GM19043 (cell line): ENCODE measurements at regions not wholly inside any gene's neighbourhood (a gene's known extent, or its start where the extent isn't known, plus 50 kb on each side); places are given as distances from the start of the nearest gene placed in this dataset.
"Not testable (repeated sequence)": the region's sequence is repeated elsewhere in the genome, so short reads cannot be mapped to it uniquely, and the experiment has no call there.

Experiments used
- ATAC-seq: cut with Tn5 transposase; IDR thresholded peaks from one replicate; pipeline ENCODE4 v1.9.1; 2021; ENCODE audit warnings: low read depth; ENCODE audit not compliant: unreplicated experiment

- ATAC-seq, result no peak
Observed at GRCh38 chr6:137653706-137654059, 159.5 kb upstream of the OLIG3 start.

GRCh38 chr6:137654365-137654981 is 160.3 kb upstream of the OLIG3 start:
- no peak for ATAC-seq

DNA sequence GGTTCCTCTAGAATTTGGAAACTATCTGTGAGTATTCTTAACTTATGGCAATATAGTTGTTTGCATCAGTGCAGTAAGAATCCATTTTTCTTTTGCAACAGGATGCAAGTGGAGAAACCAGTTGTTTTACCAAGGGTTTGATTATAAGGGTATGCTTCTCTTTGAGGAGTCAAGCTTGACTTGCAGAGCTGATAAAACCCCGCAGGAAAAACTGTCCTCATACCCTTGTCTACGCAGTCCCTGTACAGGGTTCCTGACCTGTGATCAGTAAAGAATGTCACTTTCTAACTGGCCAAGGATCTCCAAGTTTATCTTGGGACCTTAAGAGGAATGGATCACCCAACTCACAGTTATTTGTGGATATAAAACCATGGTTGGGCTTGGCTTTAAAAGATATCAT is 161.1 kb upstream of the OLIG3 start:
- ATAC-seq, result no peak

DNA sequence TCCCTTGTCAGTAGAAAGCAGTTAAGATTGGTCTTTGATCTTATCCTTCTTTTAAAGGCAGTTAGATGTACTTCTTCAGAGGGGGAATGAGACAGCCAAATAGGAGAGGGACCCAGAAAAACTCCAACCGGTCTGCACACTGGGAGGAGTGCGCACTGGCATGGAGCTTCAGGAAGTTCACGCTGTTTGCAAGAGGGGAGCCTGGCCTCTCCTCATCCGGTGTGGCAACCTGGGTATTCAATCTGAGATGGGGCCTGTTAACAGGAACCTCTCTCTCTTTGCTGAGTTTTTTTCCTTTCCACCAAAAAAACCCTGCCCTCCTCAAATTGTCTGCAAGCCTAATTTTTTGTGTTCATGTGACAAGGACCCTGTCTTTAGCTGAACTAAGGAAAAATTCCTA is 162.5 kb upstream of the OLIG3 start:
- ATAC-seq, result no peak

DNA sequence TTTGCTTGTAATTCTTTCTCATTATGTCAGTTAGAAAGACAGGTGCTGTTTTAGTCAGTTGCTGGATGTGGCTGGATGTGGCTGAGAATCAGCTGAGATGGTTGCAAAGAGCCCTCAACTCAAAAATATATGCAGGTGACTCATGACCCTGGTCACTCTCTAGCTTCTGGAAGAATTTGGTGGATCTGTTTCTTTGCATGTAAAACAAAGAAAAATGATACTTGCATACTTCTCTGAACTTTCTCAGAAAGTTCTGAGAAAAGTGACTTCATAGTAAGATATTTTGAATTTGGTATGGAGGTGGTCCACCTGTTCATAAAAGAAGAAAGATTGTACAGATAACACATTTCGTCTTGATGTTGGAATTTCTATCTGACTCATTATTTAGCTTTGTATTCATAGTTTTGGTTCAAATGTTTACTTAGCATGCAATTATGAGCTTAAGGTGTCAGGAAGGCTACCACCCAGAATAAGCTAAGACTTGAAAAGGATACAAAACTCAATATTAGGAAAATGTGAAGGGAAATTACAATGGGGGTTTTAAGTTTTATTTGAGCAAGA is 163.2 kb upstream of the OLIG3 start:
- no peak for ATAC-seq

- ATAC-seq, result no peak
Observed at GRCh38 chr6:137658287-137658686, 164.1 kb upstream of the OLIG3 start.

DNA sequence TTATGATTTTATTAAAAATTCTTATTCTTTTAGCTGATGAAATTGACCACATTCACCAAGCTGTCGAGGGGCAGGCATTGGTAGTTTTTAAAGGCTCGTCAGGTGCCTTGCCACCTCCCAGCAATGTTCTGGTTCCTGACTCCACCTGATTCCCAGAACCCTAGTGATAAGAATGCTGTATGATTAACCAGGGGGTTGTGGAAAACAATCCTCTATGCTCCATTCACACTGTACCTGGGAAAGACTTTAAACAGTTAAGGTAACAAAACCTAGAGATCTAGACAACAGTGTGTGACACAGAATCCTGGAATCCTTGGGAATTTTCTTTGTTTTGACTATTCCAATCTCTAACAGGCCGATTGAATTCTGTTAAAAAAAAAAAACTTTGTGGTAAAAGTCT is 165.7 kb upstream of the OLIG3 start:
- ATAC-seq, result no peak

DNA sequence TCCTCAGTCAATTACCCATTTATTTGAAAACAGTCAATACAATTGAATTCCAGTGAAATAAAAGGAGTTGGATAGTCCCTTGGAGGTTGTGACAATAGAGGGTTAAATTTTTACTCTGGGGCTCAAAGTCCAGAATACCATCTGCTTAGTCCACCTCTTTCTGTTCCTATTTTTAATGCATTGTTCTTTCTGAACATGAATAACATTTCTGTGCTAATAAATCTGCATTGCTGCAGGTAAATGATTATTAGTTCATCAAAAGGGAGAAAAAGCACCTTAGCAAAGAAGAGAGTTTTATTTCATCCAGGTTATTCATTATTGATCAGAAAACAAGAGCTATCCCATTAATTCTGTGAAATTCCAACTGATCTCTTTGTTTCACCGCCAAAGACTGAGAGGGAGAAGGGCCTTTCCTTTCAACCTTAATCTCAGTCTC is 166.1 kb upstream of the OLIG3 start:
- no peak for ATAC-seq

- no peak for ATAC-seq
Observed at GRCh38 chr6:137661601-137662000, 167.4 kb upstream of the OLIG3 start.

DNA sequence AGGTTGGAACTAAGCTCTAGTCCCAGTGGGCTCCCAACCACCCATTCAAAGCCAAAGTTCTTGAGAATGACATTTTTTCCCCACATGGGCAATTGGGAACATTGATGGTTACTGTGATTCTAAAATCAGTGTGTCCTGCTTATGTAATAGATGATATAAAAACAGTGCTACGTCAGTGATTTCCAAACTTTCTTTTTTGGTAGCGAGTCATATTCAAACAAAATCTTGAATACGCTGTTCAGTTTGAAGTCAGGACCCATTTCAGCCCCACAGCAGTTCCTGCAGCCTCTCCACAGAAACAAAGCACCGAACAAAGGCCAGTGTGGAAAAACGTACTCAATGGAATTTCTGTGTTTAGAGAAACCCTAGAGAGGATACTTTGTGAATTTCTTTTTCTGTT is 170.0 kb upstream of the OLIG3 start:
- no peak for ATAC-seq

- no peak for ATAC-seq
Observed at GRCh38 chr6:137665342-137665934, 171.2 kb upstream of the OLIG3 start.

DNA sequence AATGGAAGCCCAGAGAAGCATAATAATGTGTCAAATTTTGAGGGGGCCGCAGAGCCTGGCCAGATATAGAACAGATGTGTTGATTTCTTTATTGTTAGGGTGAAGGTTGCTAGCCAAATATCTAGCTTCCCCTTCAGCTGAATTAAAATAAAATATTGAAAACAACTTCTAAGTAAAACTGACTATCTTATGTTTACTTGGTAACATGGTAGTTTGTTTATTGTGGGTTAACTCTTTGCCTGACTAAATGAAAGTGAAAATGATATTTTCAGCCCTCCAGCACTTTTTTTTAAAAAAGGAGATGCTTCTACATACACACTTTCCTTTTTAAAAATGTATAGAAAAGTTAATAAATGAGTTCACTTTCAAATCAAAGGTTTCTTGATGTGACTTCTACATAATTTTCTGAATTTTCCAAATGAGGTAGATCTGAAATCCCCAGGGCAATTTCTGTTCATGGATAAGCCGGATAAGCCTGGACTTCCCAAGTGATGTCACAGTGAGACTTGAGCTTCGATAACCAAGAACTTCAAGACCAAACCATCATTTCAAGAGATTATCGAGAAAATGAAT is 172.1 kb upstream of the OLIG3 start:
- ATAC-seq, result no peak

- ATAC-seq, result no peak
Observed at GRCh38 chr6:137673603-137674002, 179.4 kb upstream of the OLIG3 start.

DNA sequence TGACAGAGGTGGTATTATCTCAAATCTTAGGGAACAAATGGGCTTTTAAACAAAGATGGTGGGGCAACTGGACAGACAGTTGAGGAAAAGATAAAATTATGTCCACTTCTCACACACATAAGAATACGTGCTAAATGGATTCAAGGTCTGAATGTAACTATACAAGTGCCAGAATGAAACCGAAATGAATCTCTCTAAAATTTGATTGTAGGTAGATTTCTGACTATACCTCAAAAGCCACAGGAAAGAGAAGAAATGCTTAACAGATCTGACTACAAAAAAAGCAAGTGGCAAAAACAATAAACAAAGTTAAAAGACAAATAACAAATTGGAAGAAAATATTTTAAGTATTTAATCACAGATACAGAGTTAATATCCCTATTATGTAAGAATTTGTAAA is 182.7 kb upstream of the OLIG3 start:
- ATAC-seq, result no peak

DNA sequence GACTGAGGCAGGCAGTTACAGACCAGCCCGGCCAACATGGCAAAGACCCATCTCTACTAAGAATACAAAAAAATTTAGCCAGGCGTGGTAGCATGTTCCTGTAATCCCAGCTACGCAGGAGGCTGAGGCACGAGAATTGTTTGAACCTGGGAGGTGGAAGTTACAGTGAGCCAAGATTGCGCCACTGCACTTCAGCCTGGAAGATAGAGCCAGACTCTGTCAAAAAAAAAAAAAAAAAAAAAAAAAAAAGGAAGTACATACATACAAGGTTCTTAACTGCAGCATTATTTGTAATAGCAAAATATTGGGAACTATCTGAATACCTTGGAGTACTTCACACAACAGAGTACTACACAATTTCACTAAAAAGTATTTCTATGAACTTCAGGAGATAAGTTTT is 183.5 kb upstream of the OLIG3 start:
- no peak for ATAC-seq

DNA sequence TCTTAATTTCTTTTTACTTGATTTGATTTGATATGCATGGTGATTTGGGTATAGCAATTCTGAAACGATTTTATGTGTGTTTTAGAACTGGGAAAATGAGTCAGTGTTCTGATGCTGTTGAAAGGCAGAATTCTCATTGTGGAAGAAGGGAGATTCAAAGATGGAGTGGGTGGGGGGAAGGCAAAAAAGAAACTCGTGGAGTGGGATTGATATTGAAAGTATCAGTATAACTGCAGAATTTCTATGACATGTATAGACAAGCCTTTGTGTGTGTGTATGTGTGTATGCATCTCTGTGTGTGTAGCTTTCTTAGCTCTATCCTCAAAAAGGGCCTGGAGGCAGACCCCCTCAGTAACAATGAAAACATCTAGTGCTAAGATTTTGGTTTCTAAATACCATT is 184.3 kb upstream of the OLIG3 start:
- ATAC-seq, result no peak

GRCh38 chr6:137680705-137681346 is 186.2 kb upstream of the TNFAIP3 start:
- no peak for ATAC-seq

GRCh38 chr6:137681445-137682009 is 185.5 kb upstream of the TNFAIP3 start:
- no peak for ATAC-seq

DNA sequence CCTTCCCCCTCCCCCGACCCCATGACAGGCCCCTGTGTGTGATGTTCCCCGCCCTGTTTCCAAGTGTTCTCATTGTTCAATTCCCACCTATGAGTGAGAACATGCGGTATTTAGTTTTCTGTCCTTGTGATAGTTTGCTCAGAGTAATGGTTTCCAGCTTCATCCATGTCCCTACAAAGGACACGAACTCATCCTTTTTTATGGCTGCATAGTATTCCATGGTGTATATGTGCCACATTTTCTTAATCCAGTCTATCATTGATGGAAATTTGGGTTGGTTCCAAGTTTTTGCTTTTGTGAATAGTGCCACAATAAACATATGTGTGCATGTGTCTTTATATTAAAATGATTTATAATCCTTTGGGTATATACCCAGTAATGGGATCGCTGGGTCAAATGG is 184.4 kb upstream of the TNFAIP3 start:
- ATAC-seq, result not testable (repeated sequence)

DNA sequence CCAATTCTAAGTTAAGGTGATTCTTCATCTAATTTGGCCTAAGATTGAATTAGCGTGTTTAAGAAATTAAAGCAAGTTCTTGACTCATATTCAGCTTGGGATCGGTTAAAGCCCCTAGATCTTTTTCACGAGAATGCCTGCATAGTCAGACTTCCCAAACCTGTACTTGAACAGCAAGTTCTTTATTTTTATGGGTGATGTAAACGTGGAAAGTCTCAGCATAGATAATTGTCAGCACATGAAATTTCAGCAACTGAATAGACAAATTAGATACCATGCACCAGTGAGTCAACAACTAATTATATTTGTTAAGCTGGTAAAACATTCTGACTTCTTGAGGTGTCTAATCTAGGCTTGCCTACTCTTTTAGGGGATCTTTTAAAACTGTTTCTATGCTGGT is 183.1 kb upstream of the TNFAIP3 start:
- no peak for ATAC-seq

DNA sequence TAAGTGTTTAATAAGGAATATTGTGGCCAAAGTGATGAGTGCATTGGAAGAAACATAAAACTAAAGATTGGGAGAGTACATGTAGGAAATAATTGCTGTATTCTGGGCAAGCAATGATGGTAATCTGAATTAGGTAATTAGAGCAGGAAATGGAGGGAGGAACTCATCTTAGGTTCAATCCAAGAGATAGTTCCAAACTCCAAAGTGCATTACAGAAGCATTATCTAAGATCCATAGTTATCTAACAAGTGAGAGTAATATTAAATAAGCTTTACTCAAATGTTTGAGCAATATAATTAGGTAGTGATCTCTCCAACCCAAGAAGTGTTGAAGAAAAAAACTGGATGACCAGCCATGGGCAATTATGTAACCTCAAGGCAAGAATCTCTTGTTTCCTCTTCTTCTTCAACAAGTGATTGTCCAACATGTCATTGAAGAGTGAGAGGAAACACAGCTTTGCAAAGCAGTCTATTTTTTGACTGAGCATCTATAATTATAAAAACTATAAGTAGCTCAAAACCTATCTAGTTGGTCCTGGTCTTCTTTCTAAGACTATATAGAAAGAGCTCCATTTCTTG is 181.2 kb upstream of the TNFAIP3 start:
- no peak for ATAC-seq
